GM12873 (cell line): ENCODE measurements at regions not wholly inside any gene's neighbourhood (a gene's known extent, or its start where the extent isn't known, plus 50 kb on each side); places are given as distances from the start of the nearest gene placed in this dataset.

Source experiments
- TF ChIP-seq, protein P1 (sequence below): IDR thresholded peaks from 2 replicates; pipeline ENCODE4 v1.5.1; 2012; ENCODE audit warnings: low read depth, mild to moderate bottlenecking, moderate library complexity, low read length, control low read depth; ENCODE audit not compliant: insufficient read depth; ENCODE audit errors: missing control alignments

DNA sequence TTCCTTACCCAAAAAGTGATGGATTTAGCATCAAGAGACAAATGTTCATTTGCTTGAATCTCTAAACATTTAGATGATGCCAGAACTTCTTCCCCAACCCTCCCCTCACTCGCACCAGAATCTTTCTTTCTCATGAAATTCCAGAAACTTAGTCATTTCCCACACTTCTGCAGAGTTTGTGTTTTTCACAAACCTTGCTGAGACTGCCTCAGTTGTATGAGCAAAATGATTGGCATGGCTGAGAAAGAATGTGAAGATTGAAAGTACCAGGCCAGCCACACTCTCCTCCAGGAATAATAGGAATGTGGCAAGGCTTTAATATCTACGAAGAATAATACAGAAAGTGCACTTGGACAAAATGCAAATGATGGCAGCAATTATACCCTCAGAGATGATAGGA lies 428.3 kb upstream of the CDH6 start:
- TF ChIP-seq, protein P1, sequence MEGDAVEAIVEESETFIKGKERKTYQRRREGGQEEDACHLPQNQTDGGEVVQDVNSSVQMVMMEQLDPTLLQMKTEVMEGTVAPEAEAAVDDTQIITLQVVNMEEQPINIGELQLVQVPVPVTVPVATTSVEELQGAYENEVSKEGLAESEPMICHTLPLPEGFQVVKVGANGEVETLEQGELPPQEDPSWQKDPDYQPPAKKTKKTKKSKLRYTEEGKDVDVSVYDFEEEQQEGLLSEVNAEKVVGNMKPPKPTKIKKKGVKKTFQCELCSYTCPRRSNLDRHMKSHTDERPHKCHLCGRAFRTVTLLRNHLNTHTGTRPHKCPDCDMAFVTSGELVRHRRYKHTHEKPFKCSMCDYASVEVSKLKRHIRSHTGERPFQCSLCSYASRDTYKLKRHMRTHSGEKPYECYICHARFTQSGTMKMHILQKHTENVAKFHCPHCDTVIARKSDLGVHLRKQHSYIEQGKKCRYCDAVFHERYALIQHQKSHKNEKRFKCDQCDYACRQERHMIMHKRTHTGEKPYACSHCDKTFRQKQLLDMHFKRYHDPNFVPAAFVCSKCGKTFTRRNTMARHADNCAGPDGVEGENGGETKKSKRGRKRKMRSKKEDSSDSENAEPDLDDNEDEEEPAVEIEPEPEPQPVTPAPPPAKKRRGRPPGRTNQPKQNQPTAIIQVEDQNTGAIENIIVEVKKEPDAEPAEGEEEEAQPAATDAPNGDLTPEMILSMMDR: no peak

DNA sequence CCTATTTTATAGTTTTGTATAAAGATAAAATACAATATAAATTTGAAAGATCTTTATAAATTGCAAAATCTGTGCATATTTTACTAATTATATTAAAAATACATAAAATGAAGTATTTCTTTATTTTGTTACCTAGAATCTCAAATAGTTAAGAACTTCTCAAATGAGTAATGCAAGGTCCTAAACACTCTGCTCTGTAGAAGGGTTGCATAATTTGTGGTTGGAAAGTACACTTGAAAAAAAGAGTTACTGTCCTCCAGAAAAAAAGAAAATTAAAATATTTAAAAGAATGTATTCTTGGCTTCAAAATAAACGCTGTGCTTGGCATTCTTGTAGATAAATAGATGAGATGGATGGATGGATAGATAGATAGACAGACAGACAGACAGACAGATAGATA lies 428.8 kb upstream of the CDH6 start:
- TF ChIP-seq, protein P1: no peak

DNA sequence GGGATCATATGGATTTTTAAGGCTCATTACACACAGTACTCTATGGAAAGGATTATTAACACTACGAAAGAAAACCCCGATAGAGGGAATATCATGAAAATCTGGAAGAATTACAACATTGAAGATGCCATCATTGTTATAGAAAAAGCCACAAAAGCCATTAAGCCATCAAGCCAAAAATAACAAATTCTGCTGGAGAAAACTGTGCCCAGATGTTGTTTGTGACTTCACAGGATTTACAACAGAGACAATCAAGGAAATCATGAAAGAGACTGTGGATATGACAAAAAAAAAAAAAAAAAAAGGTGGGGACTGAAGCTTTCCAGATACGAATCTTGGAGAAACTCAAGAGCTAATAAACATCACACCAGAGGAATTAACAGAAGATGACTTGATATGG lies 433.8 kb upstream of the CDH6 start:
- TF ChIP-seq, protein P1: no peak

- TF ChIP-seq, protein P1: no peak
Observed at GRCh38 chr5:30752015-30752414, 441.5 kb upstream of the CDH6 start.

DNA sequence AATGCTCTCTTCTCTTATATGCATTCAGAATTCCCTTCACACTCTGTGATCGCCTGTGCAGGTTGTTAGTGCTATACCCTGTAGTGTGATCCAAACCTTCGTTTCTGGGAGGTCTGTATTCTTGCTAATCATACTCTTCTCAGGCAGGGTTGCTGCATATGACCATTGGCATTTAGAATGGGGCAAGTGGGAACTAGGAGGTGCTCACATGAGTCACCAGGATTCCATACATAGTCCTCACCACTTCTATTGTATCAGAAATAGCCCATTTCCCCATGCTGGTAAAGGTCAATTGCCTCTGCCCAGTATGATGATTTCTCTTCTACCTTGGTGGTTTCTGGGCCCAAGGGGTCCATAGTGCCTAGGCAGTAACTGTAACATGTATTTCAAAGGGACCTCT lies 443.5 kb upstream of the CDH6 start:
- TF ChIP-seq, protein P1: no peak

DNA sequence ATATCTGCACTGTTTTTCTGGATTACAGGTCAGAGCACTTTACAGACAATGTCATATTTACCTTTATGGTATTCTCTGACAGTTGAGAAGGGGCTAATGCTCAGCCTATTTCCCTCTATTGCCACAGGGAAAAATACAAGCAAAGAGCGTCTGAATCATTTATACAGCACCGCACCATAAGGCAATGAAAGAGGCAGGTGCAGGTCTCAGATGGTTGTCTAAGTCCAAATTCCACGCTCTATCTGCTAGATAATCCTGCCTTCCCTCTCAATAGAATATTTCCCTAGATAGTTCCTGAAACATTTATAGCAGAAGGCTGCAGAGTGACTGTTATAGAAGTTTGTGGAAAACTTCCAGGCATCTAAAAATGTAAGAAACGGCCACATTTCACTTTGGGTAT lies 446.1 kb upstream of the CDH6 start:
- TF ChIP-seq, protein P1: no peak

GRCh38 chr5:30736669-30737068 lies 456.8 kb upstream of the CDH6 start:
- TF ChIP-seq, protein P1: no peak
